Forelimb muscle (tissue), 1 donor: ENCODE measurements at regions not wholly inside any gene's neighbourhood (a gene's known extent, or its start where the extent isn't known, plus 50 kb on each side); places are given as distances from the start of the nearest gene placed in this dataset.
"Not testable (repeated sequence)": the region's sequence is repeated elsewhere in the genome, so short reads cannot be mapped to it uniquely, and the experiment has no call there.

Experiments
- DNase-seq: peaks from one replicate; pipeline ENCODE4 v3.0.0-alpha.2; 2013; ENCODE audit warnings: low read depth

DNA sequence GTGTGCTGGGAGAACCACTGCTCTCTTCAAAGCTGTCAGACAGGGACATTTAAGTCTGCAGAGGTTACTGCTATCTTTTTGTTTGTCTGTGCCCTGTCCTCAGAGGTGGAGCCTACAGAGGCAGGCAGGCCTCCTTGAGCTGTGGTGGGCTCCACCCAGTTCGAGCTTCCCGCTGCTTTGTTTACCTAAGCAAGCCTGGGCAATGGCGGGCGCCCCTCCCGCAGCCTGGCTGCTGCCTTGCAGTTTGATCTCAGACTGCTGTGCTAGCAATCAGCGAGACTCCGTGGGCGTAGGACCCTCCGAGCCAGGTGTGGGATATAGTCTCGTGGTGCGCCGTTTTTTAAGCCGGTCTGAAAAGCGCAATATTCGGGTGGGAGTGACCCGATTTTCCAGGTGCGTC lies 164.0 kb downstream of the HRH4 start:
- not testable (repeated sequence) for DNase-seq

- DNase-seq: no peak
Measured at GRCh38 chr18:24627644-24628315, 167.3 kb downstream of the HRH4 start.

DNA sequence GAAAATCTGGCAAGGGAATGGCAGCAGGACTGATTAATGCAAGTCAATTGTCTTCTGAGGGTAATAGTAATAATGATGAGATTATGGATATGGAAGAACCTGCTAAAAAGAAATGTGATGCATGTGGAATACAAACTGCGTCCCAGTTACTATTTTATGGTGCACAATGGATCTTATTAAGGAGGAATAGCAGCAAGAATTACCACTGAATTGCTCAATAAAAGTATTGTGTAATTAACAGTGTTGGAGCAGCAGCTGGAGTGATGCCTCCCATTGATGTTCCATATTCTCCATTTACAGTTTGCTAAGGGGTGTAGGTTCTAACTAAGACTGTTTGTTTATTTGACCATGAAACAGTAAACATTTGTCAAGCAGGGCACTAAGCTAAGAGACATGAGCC lies 167.9 kb downstream of the HRH4 start:
- no peak for DNase-seq

DNA sequence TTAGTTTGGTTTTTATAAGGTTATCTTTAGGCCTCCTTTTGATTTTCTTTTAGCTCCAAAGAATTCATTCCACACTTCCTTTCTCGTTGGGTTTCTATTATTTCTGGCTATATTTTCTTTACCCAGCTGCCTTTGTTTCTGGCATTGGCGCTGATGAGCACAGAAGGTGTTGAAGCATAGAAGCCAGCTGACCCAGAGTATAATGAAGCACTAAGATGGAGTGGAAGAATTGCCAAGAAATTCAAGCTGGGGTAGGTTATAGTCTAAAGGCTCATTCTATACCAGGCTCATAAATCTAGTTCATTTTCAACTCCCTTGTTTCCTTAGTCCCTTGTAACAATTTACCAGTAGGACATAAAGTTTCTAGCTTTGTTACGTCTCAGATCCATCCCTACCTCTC lies 169.5 kb downstream of the HRH4 start:
- no peak for DNase-seq

- DNase-seq: no peak
Measured at GRCh38 chr18:24630346-24630880, 170.0 kb downstream of the HRH4 start.

GRCh38 chr18:24631243-24632025 lies 171.0 kb downstream of the HRH4 start:
- DNase-seq: no peak

- no peak for DNase-seq
Measured at GRCh38 chr18:24632158-24632988, 171.9 kb downstream of the HRH4 start.

- DNase-seq: no peak
Measured at GRCh38 chr18:24633121-24633520, 172.7 kb downstream of the HRH4 start.

DNA sequence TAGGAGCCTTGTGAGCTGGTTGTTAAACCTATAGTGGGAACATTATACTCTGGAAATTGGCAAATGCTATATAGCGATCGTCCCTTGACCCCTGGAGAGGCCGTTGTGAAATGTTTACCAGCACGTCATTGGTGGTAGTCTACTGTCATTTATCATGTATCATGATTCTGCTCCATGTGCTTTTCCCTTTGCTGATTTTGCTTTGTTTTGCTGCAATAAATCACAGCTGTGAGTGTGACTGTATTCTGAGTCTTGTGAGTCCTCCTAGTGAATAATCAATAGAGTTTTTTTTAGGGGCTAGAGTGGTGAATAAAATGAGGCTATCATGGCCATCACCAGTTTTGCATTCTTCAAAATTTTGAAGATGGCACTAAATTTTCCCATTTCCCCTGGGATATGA lies 189.1 kb downstream of the HRH4 start:
- DNase-seq: no peak

GRCh38 chr18:24651434-24651833 lies 191.0 kb downstream of the HRH4 start:
- no peak for DNase-seq

DNA sequence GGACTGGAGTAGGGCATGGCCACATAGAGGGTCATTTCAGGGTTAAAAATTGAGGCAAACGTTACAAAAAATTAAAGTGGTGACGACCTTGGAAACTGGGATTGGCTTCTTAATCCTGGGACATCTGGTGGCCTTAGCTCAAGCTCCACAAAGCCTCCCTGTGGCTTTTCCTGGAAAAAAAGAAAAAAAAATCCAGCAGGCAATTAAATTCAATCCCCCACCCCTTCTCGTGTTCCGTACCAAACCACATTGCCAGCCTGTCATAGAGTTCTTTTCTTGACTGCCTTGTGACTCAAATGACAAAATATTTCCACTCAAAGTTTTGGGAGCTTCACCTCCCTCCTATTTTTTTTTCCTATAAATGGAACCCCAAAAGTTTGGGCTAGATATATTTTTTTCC lies 195.6 kb downstream of the HRH4 start:
- DNase-seq: no peak

GRCh38 chr18:24656551-24657443 lies 196.4 kb downstream of the HRH4 start:
- DNase-seq: no peak

DNA sequence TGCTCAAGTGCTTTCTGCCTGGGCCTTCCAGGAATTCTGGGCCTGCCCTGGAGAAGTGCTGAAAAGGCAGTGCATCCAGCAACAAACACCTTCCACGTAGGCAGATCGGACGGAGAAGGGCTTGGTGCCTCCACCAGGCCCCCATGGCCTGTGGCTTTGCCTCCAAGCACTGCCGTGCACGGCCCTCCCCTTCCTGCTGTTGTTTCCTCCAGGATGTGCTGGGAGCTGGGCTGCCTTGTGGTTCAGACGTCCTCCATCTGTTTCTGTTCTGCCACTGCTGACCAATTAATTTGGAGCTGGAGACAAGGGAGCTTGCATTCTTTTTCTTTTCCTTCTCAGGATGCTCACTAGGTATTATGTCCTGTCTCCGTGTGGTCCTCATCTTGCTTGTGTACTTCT lies 197.0 kb downstream of the HRH4 start:
- DNase-seq: no peak

- DNase-seq: no peak
Measured at GRCh38 chr18:24658302-24658701, 197.9 kb downstream of the HRH4 start.

DNA sequence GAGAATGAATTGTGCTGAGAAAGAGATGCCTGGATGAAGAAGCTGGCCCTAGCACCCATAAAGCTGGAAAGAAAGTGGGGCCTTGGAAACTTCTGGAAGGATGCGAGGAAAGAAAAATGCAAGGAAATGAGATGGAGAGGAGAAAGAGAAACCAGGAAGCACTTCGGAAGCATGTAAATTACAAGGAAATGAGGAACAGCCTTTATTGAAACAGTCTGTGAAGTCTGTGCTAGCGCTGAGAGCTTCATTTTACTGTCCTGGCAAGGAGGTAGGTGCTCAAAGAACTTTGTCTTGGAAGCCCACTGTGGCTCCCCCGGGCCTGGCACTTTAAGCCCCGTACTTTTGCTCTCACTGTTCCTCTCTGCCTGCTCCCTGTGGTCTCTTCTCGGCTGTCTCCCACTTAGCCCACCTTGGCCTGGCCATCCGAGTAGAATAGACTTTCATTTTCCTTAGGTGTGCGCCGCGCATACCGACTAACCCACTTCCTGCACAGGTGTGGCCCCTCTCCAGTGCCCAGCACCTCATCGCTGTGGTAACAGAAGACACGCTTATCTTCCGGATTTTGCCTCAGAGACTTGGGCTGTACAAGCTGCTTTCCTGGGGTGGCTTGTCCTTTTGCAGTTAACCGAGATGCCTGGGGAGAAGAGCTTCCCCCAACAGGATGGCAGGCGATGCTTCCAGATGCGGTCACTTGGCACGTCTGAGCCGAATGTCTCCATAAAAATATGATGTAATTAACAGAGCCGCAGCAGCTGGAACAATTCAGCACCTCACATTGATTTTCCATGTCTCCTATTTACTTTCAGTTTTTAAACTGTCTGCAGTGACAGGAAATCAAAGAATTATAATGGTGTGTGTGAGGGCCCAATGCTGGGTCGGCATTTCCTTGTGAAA lies 199.6 kb downstream of the HRH4 start:
- DNase-seq: no peak

- no peak for DNase-seq
Measured at GRCh38 chr18:24660956-24661355, 200.5 kb downstream of the HRH4 start.

DNA sequence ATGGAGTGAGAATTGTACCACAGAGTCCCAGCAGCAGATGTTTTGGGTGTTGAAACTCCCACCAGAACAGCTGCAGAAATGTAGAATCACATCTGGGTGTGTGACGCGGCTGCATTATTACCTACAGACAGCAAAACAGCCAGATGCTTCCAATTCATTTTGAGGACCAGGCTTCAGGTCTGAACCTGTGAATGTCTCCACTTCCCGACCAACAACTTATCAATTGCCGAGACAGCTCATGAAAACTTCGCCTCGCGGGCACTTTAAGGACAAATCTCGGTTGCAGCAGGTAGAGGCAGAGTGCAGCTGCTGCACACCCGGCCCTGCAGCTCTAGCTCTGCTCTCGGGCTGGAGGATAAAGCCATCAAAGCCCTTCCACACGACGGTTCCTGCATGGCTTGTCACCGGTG lies 202.0 kb downstream of the HRH4 start:
- no peak for DNase-seq

DNA sequence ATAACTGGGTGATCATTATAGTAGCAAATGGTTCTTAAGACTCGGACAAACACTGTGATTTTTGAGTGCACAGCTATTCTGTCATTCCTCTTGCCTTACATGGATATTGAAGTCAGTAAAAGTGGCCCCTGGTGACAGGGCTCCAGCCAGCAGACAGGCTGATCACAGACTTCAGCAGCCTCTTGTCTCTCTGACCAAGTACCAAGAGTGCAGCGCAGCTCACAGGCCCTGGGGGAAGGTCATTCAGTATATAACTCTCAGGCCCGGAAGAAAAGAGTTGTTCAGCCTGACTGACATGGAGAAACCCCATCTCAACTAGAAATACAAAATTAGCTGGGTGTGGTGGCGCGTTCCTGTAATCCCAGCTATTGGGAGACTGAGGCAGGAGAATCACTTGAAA lies 202.6 kb downstream of the HRH4 start:
- no peak for DNase-seq

- DNase-seq: no peak
Measured at GRCh38 chr18:24669015-24669414, 208.6 kb downstream of the HRH4 start.

GRCh38 chr18:24669502-24669901 lies 209.1 kb downstream of the HRH4 start:
- DNase-seq: no peak
